Pons (tissue), 1 donor: ENCODE measurements at regions not wholly inside any gene's neighbourhood (a gene's known extent, or its start where the extent isn't known, plus 50 kb on each side); places are given as distances from the start of the nearest gene placed in this dataset.
"Not testable (repeated sequence)": the region's sequence is repeated elsewhere in the genome, so short reads cannot be mapped to it uniquely, and the experiment has no call there.

Experiments used
- DNase-seq: peaks from one replicate; pipeline ENCODE4 v3.0.0-alpha.2; 2016; ENCODE audit warnings: low spot score

- not testable (repeated sequence) for DNase-seq
Observed at GRCh38 chrX:83954116-83954515, 93.2 kb downstream of the CYLC1 start.

- DNase-seq = no peak
Observed at GRCh38 chrX:83966347-83966746, 105.4 kb downstream of the CYLC1 start.

- no peak for DNase-seq
Observed at GRCh38 chrX:83984961-83985360, 124.0 kb downstream of the CYLC1 start.

GRCh38 chrX:83990178-83990577, 129.2 kb downstream of the CYLC1 start:
- DNase-seq = not testable (repeated sequence)

GRCh38 chrX:83997781-83998180, 136.8 kb downstream of the CYLC1 start:
- DNase-seq = peak; percentile 1
